Right hindlimb (tissue), 1 donor: ENCODE measurements at regions not wholly inside any gene's neighbourhood (a gene's known extent, or its start where the extent isn't known, plus 50 kb on each side); places are given as distances from the start of the nearest gene placed in this dataset.
"Not testable (repeated sequence)": the region's sequence is repeated elsewhere in the genome, so short reads cannot be mapped to it uniquely, and the experiment has no call there.

Experiments used
- DNase-seq: peaks from one replicate; pipeline ENCODE4 v3.0.0-alpha.2; 2018

DNA sequence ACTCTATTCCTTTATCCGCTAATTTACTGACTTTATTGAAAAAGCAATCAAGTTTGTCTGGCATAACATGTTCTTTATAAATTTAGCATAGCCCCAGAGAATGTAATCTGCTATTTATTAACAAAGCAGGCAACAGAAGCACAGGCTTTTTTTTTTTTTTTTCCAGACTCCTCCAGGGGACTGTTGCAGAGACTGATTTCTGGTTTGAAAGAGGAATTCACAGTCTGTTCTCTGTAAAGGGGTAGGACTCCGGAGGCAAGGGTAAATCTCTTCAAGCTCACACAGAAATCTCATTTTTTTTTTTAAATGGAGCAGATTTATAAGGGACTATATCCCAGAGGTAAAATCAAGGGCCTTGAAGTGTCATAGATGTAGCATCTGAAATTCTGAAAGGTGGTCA, 1386.5 kb upstream of the CDH8 start:
- no peak for DNase-seq

DNA sequence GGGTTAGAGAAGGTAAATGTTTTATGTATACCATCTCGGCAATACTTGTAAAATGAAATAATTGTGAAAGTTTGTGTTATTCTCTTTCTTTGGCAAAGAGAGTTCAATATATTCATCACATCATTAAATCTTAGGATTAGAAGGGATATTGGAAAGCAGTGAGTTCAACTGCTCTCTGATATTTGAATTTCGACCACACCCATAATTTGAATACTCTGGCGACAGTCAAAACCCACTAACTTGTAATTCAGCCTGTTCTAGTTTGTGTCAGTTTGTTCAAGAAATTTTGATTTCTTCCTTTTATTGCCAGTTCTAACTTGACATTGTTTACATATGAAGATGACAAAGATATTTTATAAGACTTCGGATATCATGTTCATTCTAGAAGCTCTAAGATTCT, 1380.5 kb upstream of the CDH8 start:
- DNase-seq, result no peak

DNA sequence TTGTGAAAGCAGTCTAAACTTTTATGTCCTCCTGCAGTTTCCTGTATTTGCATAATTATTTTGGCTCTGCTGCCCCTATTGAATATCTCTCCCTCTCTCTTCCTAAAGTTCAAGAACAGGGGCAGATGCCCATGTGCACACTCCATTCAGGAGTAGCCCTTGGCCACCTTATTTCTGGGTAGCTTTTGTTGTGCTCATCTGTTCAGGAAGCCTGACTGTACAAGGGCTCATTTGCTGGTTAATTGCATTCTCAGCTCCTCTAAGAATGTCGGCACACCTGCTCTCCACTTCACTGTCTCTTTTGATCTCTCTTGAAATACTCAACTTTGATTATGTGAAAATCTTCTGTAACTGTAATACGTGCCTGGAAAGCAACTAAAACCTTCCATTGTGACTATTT, 1378.8 kb upstream of the CDH8 start:
- DNase-seq, result no peak

DNA sequence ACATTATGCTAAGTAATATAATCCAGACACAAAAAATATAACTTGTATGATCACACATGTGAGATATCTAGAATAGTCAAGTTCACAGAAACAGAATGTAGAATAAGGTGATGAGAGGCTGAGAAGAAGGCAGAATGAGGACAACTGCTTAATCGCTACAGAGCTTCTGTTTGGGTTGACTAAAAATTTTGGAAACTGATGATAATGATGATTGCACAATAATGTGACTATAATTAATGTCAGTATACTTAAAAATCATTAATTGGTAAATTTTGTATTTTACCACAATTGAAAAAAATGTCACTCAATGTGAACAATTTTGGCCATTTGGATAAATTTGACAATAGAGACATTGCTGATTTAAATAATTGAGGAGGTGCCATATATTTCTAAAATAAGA, 1374.4 kb upstream of the CDH8 start:
- DNase-seq, result no peak

DNA sequence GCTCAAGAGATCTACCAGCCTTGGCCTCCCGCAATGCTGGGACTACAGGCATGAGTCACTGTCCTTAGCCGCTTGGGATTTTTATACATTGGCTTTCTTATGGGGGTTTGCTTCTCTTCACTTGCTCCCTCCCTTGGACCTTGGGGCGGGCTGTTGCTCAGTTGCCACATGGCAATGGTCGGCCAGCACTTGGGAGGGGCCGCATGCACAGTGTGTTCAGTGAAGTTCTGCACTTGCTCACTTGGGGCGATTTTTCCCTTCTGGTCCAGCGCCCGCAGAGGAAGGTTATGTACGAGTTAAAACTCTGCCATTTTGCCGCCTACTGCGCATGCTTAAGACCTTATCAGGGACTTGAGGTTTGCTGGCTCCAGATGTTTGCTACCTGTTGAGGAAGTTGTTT, 1367.6 kb upstream of the CDH8 start:
- no peak for DNase-seq

DNA sequence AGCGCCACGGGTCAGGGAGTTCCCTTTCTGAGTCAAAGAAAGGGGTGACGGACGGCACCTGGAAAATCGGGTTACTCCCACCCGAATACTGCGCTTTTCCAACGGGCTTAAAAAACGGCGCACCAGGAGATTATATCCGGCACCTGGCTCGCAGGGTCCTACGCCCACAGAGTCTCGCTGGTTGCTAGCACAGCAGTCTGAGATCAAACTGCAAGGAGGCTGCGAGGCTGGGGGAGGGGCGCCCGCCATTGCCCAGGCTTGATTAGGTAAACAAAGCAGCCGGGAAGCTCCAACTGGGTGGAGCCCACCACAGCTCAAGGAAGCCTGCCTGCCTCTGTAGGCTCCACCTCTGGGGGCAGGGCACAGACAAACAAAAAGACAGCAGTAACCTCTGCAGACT, 1352.0 kb upstream of the CDH8 start:
- not testable (repeated sequence) for DNase-seq

DNA sequence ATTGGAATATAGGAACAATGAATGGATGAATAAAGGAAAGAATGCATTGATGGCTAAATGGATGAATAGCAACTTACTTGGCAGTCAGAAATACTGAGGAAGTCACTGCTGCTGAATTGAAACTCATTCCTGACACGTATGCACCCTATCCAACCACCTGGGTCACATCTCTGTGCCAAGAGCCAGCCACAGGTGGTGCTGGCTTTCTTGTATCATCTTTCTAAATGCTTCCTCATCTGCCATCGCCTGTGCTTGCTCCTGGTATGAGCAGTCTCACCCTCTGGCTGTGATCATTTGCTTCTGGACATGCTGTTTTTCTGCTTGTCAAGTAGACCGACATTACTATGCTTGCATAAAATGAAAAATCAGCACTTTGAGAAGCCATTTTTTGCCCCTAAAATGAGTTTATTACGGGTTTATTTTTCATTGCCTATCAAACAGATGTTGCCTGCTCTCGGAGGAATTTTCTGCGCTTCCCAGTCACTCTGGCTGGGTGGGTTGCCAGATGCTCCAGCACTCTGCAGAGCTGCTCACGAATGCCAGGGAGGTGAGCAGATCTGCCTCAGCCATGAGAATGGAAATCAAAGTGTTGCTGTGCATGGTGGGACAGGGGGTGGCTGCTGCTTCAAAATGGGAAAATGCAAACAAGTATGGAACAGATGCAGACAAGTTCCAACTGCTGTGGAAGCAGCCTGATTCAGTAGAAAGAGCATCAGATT, 1349.6 kb upstream of the CDH8 start:
- DNase-seq, result no peak

DNA sequence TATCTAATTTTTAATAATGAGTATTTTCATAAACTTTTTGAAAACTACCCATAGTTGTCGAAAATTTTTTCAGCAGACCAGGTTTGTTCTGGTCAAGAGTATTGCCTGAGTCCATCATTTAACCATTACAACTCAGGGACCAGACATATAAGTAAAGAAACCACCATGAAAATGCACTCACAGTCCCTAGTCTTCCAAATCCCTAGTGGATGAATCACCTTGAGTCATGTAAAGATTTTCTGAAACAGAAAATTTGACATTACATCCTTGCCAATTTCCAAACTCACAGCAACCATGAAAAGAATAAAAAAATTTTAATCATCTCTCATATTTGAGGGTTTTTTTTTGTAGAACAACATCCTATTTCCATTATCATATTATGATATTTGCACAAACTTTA, 1337.5 kb upstream of the CDH8 start:
- no peak for DNase-seq

DNA sequence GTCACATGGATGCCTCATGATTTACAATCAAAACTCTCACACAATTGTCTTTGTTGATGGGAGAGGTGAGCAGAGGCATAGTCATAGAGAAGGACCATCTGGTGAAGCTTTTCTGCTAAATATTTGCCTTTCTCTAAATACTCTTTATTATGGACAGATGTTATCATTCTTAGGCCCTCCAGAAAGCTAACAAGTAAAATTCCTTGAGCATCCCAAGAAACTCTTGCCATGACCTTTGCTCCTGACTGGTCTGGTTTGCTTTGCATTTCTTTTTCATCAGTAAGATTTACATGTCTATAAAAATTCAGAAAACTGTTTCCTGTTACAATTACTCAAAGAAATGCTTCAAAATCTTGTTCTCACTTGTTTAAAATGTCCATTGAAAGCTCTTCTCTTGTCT, 1336.6 kb upstream of the CDH8 start:
- no peak for DNase-seq

DNA sequence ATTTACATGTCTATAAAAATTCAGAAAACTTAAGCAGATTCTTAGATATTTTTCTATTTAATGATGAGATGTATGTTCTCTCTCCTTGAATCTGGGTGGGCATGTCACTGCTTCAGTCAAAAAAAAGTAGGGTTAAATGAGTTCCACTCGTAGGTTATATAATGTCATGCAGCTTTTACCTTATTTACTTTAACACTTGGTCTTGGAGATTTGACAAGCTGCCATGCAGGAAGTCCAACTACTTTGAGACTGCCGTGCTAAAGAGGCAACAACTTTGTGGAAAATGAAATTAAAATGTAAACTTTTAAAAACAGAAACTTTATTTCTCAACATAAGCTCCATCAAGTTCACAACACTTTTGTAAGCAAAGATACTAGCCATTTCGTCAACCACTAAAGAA, 1336.0 kb upstream of the CDH8 start:
- DNase-seq, result no peak

DNA sequence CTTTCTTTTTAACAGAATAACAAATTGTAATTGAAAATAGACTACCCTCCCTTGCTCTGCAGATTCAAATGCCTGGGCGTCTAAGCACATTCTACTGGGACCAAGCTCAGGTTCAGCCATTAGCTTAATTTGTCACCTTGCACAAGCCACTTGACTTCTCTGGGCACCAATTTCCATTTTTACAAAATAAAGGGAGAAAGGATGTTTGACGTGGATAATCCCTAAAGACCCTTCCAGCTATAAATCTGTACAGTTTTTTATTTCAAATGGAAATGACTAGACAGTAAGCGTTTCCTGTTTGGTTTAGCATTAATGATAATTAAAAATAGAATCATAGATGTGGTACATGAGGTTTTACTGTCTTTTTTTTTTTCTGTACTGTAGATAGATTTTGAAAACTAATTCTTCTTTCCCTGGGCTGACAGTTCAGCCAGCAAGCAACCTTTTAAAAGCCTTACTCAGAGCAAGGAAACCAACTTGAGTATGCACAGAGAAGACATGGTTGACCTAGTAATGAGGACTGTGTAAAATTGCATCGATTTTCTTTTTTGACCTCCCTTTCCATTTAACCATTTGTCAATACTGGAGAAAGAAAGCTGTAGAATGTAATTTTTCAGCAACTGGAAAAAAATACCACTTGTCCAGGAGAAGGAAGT, 1329.5 kb upstream of the CDH8 start:
- DNase-seq, result no peak

DNA sequence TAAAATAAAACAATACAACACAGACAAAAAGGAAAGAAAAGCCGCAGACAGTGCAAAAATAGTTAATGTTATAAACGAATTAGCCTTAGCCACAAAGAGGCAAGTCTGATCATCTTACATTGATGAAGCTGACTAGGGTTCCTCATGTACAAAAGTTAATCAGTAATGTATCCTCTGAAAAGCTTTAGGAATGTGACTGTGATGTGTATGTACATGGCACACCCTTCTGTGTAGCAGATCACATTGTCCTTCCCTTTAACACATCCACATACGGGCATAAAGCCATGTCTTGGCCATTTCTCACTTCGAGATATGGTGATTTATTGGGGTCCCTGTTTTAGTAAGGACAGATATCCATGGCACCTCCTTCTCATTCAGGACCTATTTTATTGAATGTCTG, 1327.5 kb upstream of the CDH8 start:
- no peak for DNase-seq

DNA sequence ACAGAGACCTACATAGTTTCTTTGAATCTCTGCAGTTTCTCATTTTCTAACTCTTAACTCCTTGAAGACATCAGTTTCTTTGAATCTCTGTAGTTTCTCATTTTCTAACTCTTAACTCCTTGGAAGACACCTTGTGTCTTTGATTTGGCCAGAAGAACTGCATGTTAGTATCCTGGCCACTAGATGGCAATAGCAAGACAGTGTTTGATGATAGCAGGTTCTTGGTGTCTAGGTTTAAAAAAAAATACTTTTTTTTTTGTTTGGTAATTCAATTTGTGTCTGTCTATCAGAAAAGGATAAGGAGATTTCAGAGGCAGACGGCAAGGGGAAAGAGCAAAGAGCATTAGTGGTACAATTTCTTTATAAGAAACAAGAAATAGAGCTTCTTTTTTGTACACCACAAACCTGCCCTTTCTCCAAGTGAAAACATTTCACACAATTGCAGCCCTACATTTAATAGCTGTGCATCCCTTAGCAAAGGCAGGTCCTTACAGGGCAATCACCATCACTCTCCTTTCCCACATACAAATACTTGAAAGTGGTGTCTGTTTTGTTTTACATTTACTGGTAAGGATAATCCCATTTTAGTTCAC, 1324.9 kb upstream of the CDH8 start:
- DNase-seq, result no peak

DNA sequence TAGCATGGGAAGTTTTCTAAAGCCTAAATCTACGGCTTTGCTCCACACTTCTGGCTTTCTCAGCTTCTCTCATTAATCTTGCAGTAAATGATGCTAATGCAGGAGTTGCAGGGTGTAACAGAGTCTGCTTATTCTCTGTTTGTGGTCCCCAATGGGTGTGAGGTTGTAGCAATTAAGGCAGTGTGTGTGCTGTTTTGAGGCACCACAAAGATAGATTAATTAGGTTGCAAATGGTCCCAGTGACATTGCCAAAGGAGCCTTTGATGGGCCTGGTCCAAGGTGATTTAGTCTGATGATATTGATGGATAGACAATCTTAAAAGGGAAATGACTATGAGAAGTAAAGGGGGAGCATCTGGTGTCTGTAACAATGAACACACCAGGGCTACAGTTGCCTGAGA, 1313.7 kb upstream of the CDH8 start:
- no peak for DNase-seq

DNA sequence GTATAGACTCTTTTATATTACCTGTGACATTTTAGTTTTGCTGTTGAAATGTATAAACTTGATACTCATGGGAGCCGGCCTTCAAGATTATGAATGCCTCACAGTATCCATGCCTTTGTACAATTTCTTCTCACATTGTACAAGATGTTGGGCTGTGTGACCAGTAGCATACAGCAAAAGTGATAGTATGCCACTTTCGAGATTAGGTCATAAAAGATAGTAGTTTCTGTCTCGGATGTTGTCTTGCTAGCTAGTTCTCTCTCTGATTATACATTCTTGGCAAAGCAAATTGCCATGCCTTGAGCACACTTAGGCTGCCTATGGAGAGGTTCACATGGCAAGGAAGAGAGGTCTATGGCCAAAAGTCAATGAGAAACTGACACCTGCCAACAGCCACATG, 1309.8 kb upstream of the CDH8 start:
- DNase-seq, result no peak

DNA sequence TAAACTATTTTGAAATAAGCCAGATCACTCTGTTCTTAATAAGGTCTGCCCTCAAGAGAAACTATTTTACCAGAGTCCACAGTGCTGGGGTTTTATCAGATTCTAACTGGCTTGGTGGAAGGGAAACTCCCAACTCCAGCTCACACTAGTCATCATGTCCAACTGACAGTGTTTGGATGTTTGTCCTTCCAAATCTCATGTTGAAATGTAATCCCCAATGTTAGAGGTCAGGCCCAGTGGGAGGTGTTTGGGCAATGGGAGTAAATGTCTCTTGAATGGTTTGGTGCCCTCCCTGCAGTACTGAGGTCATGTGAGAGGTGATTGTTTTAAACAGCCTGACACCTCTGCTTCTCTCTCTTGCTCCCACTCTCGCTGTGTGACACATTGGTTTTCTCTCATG, 1301.0 kb upstream of the CDH8 start:
- no peak for DNase-seq

DNA sequence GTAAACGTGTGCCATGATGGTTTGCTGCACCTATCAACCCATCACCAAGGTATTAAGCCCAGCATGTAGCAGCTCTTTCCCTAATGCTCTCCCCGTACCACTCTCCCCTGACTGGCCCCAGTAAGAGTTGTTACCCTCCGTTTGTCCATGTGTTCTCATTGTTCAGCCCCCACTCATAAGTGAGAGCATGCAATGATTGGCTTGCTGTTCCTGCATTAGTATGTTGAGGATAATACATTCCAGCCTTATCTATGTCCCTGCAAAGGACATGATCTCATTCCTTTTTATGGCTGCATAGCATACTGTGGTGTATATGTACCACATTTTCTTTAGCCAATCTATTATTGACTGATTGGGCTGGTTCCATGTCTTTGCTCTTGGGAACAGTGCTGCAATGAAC, 1294.9 kb upstream of the CDH8 start:
- DNase-seq, result no peak

DNA sequence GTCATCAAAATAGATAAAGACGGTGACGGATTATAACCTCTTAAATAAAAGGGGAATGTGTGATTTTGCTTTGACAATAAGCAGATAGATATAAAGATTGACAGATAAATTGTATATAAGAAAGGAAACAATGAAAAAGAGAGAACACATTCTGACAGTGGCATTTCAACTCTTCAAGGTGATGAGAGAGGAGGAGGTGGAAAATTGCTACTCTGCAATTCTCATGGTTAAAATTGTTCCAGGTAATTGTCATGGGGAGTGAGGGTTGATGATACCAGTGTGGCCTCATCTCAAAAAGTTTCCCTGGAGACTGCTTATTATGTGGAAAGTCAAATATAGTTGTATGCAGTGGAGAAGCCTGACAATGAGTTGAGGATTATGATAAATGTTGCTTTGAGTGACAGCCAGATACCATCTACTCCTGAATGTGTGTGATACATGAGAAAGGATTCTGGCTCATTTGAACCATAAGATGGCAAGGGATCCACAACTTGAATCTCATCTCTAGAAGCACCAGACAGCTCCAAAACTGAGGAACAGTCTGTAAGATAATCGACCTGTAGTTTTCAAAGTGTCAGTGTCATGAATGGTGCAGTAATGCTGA, 1290.6 kb upstream of the CDH8 start:
- DNase-seq, result no peak

DNA sequence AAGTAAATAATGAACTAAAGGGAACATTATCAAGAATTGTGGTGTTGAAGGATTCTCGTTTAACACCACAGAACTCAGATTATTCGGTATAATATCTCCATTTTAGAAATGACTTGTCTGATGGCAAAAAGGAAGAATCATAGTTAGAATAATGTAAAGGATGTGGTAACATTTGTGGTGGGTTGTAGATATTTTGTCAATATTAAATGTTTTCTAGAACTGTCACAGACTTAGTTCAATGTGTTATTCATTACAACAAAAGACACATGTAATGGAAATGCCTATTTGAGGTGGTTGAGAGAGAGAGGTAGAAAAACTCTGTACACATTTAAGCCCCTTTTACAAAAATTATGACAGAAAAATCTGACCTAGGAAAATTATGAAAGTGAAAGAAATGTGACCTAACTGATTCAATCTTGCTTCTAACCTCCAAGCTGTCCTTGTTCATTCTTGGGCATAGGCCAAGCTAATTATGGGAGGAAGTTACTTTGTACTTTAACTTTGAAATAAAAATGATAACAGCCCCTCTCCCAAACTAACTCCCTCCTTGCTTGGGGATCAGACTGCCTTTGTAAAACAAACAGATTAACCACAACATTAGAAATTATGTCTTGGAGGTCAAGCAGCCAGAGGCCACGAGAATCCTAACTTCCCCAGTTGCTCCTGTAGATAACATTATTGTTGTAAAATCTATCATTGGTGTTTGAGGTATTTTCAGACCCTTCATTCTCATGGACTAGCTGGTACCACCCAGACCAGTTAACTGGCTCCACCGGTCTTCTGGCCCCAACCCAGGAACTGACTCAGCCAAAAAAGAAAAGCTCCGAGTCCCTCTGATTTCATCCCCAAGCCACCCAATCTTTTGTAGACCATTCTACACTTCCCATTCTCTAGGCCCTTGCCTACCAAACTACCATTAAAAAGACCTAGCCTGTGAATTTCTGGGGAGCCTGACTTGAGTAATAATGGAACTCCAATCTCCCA, 1287.8 kb upstream of the CDH8 start:
- DNase-seq, result no peak

DNA sequence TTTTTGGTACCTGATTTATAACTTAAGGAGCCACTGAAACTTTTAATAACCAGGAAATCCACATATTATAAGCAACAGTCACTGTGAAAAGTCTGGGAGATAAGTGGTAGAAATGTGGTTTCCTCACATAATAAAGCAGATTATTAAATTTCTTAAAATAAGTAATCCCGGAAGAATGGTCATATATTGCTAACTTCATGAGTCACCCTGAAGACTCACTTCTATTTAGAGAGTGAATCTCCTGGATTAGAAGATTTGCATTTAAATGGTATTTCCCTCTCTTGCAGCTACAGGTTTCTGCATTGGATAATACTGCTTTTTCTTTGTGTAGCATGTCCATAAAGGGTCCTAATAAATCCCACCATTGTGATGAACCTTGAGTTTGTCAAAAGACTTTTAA, 1286.8 kb upstream of the CDH8 start:
- no peak for DNase-seq

DNA sequence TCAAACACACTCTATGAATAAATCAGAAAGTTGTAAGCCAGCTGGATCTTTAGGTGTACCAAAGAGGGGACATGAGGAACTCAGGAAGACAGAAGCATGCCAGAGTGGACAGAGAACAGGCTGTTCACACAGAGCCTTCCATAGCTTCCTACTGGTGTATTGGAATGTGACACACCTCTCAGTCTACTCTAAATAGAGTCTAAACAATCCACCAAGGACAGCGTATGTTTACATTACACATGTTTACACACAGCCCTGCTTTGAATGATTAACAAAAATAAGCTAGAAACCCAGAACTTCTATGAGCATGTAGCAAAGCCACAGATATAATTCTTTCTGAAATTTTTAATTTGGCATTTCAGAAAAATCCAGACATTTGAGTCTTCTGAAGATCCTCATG, 1279.0 kb upstream of the CDH8 start:
- DNase-seq, result no peak

DNA sequence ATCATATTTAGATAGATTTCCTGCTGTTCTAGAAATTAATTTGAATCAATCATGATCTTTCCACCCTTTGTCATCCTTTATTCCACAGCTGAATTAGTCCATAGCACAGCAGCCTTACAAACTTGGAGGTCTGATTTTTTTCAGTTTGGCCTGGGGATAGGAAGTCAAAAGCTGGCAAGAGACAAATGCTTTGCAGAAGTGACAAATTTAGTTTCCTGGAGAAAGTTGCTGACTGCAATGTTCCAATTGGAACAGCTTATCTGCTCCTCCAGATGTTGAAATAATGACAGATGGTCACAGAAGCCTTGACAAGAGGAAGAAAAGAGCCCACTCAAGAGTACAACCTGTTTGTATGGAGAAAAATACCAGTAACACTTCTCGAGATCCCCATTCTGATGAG, 1276.1 kb upstream of the CDH8 start:
- no peak for DNase-seq

DNA sequence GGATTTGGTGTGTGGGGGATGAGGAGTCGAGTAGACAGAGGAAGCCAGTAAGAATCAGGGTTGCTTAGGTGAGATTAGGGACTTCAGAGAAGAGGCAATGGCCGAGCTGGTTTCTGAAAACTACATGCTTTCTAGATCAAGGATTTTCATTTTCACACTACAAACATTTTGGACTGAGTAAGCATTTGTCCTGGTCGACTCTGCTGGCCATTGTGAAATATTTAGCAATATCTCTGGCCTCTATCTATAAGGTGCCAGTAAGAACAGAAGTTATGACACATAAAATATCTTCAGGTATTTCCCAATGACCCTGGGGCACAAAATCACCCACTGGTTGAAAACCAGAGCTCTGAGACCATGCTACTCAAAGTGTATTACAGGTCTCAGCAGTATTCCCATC, 1275.1 kb upstream of the CDH8 start:
- DNase-seq, result no peak
